Colonic mucosa (tissue), 4 donors: ENCODE measurements at regions not wholly inside any gene's neighbourhood (a gene's known extent, or its start where the extent isn't known, plus 50 kb on each side); places are given as distances from the start of the nearest gene placed in this dataset.

Experiments used
- DNase-seq: peaks from one replicate; pipeline ENCODE4 v3.0.0-alpha.2; 2020
- H3K27ac ChIP-seq: fragments of 200-600 bp; one replicate; pipeline ENCODE4 v1.8.0; 2021
- H3K27me3 ChIP-seq: fragments of 200-600 bp; one replicate; pipeline ENCODE4 v1.8.0; 2021
- H3K36me3 ChIP-seq: fragments of 200-600 bp; one replicate; pipeline ENCODE4 v1.8.0; 2021
- H3K4me1 ChIP-seq: fragments of 200-600 bp; one replicate; pipeline ENCODE4 v1.8.0; 2021; ENCODE audit warnings: mild to moderate bottlenecking
- H3K4me3 ChIP-seq: fragments of 200-600 bp; one replicate; pipeline ENCODE4 v1.8.0; 2021
- H3K9ac ChIP-seq, 2 donors: one replicate each; pipeline ENCODE4 v1.7.0; 2013; ENCODE audit warnings: control low read depth in 2 of 2, low read depth in 2 of 2, low read length in 2 of 2
- H3K9me3 ChIP-seq: fragments of 200-600 bp; one replicate; pipeline ENCODE4 v1.8.0; 2021
- CTCF ChIP-seq: fragments of 200-600 bp; IDR thresholded peaks from one replicate; pipeline ENCODE4 v1.8.0; 2022; ENCODE audit warnings: antibody characterized with exemption, mild to moderate bottlenecking
- intact Hi-C: fragments of 100-400 bp; cut with DNase I; formaldehyde crosslinking; loops from one replicate; pipeline ENCODE4 v1.14.1; 2022
- donor health status: healthy.
- donor health status: DM: no; HTN: no; CAD: no.
- donor health status: DM: no; HTN: no; CAD: no.

GRCh38 chr1:95983831-95984230 lies 737.8 kb upstream of the PTBP2 start:
- Histone ChIP-seq H3K4me1 (no peaks in the 10 kb centered on the region), H3K36me3 (no peaks in the 10 kb centered on the region), H3K4me3 (no peak overlapping the region), H3K9ac (no peak overlapping the region), H3K27ac (no peak overlapping the region), H3K27me3 (no peaks in the 10 kb centered on the region), H3K9me3 (no peaks in the 10 kb centered on the region)
- DNase-seq: no peak
- TF ChIP-seq CTCF: no peak
- intact Hi-C loops: no loop called here

- Histone ChIP-seq H3K9me3 (no peaks in the 10 kb centered on the region), H3K36me3 (no peaks in the 10 kb centered on the region), H3K4me1 (no peaks in the 10 kb centered on the region), H3K27ac (no peak overlapping the region), H3K9ac (no peak overlapping the region), H3K27me3 (no peaks in the 10 kb centered on the region), H3K4me3 (no peak overlapping the region)
- DNase-seq: no peak
- intact Hi-C loops: no loop called here
- TF ChIP-seq CTCF: no peak
Measured at GRCh38 chr1:95984798-95985374, 736.7 kb upstream of the PTBP2 start.

- Histone ChIP-seq H3K9me3 (no peaks in the 10 kb centered on the region), H3K4me1 (no peaks in the 10 kb centered on the region), H3K9ac (no peak overlapping the region), H3K27me3 (no peaks in the 10 kb centered on the region), H3K27ac (no peak overlapping the region), H3K4me3 (no peak overlapping the region), H3K36me3 (no peaks in the 10 kb centered on the region)
- TF ChIP-seq CTCF: no peak
- intact Hi-C loops: no loop called here
- no peak for DNase-seq
Measured at GRCh38 chr1:95990033-95990432, 731.6 kb upstream of the PTBP2 start.

GRCh38 chr1:95991787-95992520 lies 729.6 kb upstream of the PTBP2 start:
- Histone ChIP-seq H3K27me3 (no peaks in the 10 kb centered on the region), H3K9ac (no peak overlapping the region), H3K36me3 (no peaks in the 10 kb centered on the region), H3K4me3 (no peak overlapping the region), H3K9me3 (no peaks in the 10 kb centered on the region), H3K4me1 (no peaks in the 10 kb centered on the region), H3K27ac (no peak overlapping the region)
- no peak for TF ChIP-seq CTCF
- DNase-seq: no peak
- intact Hi-C loops: no loop called here

GRCh38 chr1:95994643-95995042 lies 726.9 kb upstream of the PTBP2 start:
- no peaks in the 10 kb centered on the region for H3K4me1 ChIP-seq
- H3K36me3 ChIP-seq: no peaks in the 10 kb centered on the region
- DNase-seq: no peak
- no peak for TF ChIP-seq CTCF
- H3K4me3 ChIP-seq: no peak overlapping the region
- intact Hi-C loops: no loop called here
- no peaks in the 10 kb centered on the region for H3K9me3 ChIP-seq
- no peak overlapping the region for H3K27ac ChIP-seq
- no peaks in the 10 kb centered on the region for H3K27me3 ChIP-seq
- H3K9ac ChIP-seq: no peak overlapping the region
